Activated CD4-positive, alpha-beta T cell treated with anti-CD3 and anti-CD28 coated beads, Interleukin-2, amount 10 ng/mL, durations not matched to agents 24 days and 14 days (primary cell): ENCODE measurements at regions not wholly inside any gene's neighbourhood (a gene's known extent, or its start where the extent isn't known, plus 50 kb on each side); places are given as distances from the start of the nearest gene placed in this dataset.
"Not testable (repeated sequence)": the region's sequence is repeated elsewhere in the genome, so short reads cannot be mapped to it uniquely, and the experiment has no call there.

ENCODE experiments used
- DNase-seq: peaks from one replicate; pipeline ENCODE4 v3.0.0; 2022
- H3K27ac Mint-ChIP-seq: one replicate; pipeline ENCODE4 v1.8.0; 2022; ENCODE audit warnings: mild to moderate bottlenecking, mixed read lengths
- H3K27me3 Mint-ChIP-seq: one replicate; pipeline ENCODE4 v1.8.0; 2022; ENCODE audit warnings: mixed read lengths
- H3K36me3 Mint-ChIP-seq: one replicate; pipeline ENCODE4 v1.8.0; 2022; ENCODE audit warnings: low read depth, mild to moderate bottlenecking, mixed read lengths
- H3K4me1 Mint-ChIP-seq: one replicate; pipeline ENCODE4 v1.8.0; 2021; ENCODE audit warnings: mixed read lengths
- H3K4me3 Mint-ChIP-seq: one replicate; pipeline ENCODE4 v1.8.0; 2022; ENCODE audit warnings: mild to moderate bottlenecking, moderate library complexity, mixed read lengths
- H3K9me3 Mint-ChIP-seq: one replicate; pipeline ENCODE4 v1.8.0; 2021; ENCODE audit warnings: mixed read lengths
- intact Hi-C: fragments of 100-400 bp; cut with micrococcal nuclease; formaldehyde crosslinking; loops from one replicate; pipeline ENCODE4 v1.15.1; 2023

DNA sequence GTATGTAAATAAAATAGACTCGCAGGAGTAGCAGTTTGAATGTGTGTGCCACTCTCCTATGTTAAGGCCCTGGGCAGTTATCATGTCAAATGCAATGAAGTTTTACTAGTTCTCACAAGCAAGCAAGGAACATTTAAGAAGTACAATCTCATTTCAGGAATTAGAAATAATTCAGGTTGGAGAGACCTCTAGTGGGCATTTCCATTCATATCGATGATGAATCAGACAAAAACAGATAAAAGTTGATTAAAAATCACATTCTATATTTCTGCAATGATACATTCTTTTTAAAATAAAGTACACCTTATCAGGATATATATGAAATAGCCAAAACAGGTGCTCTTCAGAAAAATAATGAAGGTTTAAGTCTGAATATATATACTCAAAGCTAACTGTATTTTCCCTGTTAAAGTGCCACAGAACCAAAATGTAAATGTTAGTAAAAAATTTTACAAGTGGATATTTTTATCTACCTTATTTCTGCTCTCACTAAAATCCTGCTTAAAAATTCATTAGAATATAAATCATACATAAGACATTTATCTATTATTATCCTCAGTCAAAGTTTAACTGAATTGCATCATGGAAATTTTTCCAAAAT lies 492.4 kb upstream of the FRG2C start:
- H3K4me1 Mint-ChIP-seq: no peaks in the 10 kb centered on the region
- H3K36me3 Mint-ChIP-seq: no peaks in the 10 kb centered on the region
- H3K27ac Mint-ChIP-seq: no peak overlapping the region
- H3K9me3 Mint-ChIP-seq: no peaks in the 10 kb centered on the region
- intact Hi-C loops: no loop called here
- H3K4me3 Mint-ChIP-seq: no peak overlapping the region
- no peaks in the 10 kb centered on the region for H3K27me3 Mint-ChIP-seq
- no peak for DNase-seq

DNA sequence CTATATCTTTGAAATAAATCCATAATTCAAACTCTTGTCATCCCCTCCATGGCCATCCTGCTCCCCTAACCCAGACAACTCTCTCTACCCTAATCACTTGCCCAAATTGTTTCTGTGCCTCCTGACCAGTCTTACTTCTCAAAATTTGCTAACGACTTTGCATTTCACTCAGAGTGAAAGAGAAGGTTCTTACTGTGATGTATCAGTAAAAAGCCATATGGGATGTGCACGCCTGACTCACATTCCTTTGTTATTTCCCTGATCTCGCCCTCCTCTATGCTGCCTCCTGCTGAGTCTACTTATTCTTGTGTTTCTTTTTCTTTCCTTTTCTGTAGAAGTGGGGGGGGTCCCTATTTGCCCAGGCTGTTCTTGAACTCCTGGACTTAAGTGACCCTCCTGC lies 487.2 kb upstream of the FRG2C start:
- no peak for DNase-seq
- no peaks in the 10 kb centered on the region for H3K4me1 Mint-ChIP-seq
- no peaks in the 10 kb centered on the region for H3K36me3 Mint-ChIP-seq
- H3K27me3 Mint-ChIP-seq: no peaks in the 10 kb centered on the region
- intact Hi-C loops: no loop called here
- H3K27ac Mint-ChIP-seq: no peak overlapping the region
- H3K4me3 Mint-ChIP-seq: no peak overlapping the region
- H3K9me3 Mint-ChIP-seq: no peaks in the 10 kb centered on the region

DNA sequence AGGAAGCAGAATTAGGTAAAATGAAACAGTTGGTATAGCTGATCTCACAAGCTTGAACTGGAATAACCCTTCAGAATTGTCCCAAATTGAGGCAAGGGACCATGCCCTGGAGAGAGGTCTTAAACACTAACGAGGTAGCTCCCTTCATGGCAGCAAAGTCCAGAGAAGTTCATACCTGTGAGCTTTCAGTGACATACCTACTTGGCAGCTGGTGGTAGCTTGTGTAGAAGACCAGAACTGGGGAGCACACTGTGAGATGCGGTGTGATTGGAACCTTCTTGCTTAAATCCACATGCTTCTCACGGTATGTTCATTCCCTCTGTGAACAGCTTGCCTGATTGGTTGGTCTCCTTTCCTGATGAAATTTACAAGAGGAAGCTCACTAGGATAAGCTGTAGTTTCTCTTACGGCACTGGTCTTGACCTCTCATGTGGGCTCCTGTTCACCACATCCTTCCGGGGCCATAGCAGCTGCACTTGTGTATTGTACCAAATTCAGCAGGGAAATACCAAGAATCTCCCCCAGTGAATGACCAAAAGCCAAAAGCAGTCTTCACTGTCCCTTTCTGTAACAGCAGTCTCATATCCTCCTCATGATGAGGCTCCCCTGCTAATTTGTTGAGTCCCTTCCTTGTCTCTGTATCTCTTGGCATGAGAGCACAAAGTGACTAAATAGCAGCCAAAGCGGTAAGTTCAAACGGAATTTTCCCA lies 483.7 kb upstream of the FRG2C start:
- DNase-seq: no peak
- no peaks in the 10 kb centered on the region for H3K9me3 Mint-ChIP-seq
- H3K4me3 Mint-ChIP-seq: no peak overlapping the region
- H3K27me3 Mint-ChIP-seq: no peaks in the 10 kb centered on the region
- no peaks in the 10 kb centered on the region for H3K4me1 Mint-ChIP-seq
- no peaks in the 10 kb centered on the region for H3K36me3 Mint-ChIP-seq
- H3K27ac Mint-ChIP-seq: no peak overlapping the region
- intact Hi-C loops: no loop called here

DNA sequence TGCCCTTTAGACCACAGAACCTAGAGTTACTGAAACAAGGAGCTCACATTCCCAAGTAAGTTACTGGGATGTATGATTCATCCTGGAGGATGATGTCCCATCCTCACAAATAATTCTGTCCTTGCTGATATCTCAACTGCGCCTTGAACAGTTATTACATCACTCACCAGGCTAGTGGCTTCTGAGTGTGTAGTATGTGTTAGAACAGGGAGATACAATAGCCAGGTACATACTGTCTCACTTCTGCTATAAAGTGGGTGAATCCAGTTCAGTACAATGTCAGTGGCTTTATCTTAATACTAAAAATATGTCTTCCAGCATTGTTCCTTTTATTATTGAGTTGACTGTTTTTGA lies 483.2 kb upstream of the FRG2C start:
- DNase-seq: no peak
- Mint-ChIP-seq H3K4me3 (no peak overlapping the region), H3K27me3 (no peaks in the 10 kb centered on the region), H3K4me1 (no peaks in the 10 kb centered on the region), H3K27ac (no peak overlapping the region), H3K36me3 (no peaks in the 10 kb centered on the region), H3K9me3 (no peaks in the 10 kb centered on the region)
- intact Hi-C loops: no loop called here

DNA sequence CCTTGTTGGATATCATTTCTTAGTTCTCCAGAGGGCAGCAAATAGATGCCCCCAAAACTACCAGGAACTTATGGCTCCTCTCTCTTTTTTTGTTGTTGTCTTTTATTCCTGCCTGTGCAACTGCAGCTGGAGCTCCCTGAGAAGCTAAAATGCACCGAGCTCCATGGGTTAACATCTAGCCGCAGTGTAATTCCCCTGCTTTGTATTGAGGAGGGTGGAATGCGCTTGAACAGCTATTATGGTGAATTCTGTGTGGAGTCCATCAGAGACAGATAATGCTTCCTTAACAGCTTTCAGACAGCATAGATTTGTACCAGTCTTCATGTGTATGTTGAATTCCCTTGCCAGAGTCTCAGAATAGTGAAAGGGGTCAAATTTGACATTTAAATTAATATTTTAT lies 475.2 kb upstream of the FRG2C start:
- no peak overlapping the region for H3K27ac Mint-ChIP-seq
- H3K27me3 Mint-ChIP-seq: no peaks in the 10 kb centered on the region
- H3K4me3 Mint-ChIP-seq: no peak overlapping the region
- no peak for DNase-seq
- H3K36me3 Mint-ChIP-seq: no peaks in the 10 kb centered on the region
- intact Hi-C loops: no loop called here
- no peaks in the 10 kb centered on the region for H3K4me1 Mint-ChIP-seq
- H3K9me3 Mint-ChIP-seq: no peaks in the 10 kb centered on the region

DNA sequence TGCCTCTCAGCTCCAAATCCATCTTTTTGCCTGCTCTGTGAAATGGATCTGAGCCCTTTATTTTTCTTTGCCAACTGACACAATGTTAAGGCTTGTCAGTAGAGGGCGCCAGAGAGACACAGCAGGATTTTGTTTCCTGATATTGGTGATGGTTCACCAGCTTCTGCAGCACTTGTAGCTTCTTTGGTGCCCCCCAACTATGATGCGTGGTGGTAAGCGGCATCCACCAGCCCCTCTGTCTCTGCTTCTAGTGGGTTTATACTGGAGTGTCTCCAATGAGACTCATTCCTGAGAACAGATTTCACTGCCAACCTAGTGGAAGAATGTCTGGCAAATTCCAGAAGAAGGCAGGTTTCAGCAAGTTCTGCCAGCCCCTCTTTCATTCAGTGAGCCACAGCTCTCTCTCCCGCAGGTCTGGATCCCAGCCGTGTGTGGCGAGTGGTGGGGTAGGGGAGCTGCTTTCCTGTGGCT lies 471.9 kb upstream of the FRG2C start:
- peak; percentile 86 for DNase-seq
- H3K36me3 Mint-ChIP-seq: no peaks in the 10 kb centered on the region
- no peaks in the 10 kb centered on the region for H3K27me3 Mint-ChIP-seq
- H3K9me3 Mint-ChIP-seq: no peaks in the 10 kb centered on the region
- intact Hi-C loops: loop anchor here (10.0 kb wide), 1 partner anchor 363 kb away; no protein-coding TSS in a partner anchor
- H3K4me1 Mint-ChIP-seq: no peaks in the 10 kb centered on the region
- H3K4me3 Mint-ChIP-seq: no peak overlapping the region
- H3K27ac Mint-ChIP-seq: no peak overlapping the region

DNA sequence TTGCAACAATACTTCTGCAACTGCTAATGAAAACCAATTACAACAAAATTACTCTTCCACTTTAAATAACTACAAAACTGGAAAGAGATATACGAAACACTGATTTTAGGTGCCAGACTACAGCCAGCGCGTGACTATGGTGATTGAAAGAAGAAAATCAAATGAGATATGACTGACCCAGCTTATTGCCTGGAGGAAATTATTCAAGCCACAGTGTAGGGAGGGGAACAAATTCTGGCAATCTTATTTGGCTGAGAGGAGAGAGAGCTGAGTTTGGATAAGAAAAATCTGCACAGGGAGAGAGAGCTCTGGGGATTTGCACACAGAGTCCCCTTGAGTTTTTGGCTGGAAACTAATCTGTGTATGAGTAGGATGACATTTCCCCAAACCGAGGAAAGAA lies 470.3 kb upstream of the FRG2C start:
- DNase-seq: no peak
- intact Hi-C loops: loop anchor here (10.0 kb wide), 1 partner anchor 361 kb away; no protein-coding TSS in a partner anchor
- no peaks in the 10 kb centered on the region for H3K4me1 Mint-ChIP-seq
- no peak overlapping the region for H3K27ac Mint-ChIP-seq
- H3K36me3 Mint-ChIP-seq: no peaks in the 10 kb centered on the region
- H3K9me3 Mint-ChIP-seq: no peaks in the 10 kb centered on the region
- no peaks in the 10 kb centered on the region for H3K27me3 Mint-ChIP-seq
- H3K4me3 Mint-ChIP-seq: no peak overlapping the region

DNA sequence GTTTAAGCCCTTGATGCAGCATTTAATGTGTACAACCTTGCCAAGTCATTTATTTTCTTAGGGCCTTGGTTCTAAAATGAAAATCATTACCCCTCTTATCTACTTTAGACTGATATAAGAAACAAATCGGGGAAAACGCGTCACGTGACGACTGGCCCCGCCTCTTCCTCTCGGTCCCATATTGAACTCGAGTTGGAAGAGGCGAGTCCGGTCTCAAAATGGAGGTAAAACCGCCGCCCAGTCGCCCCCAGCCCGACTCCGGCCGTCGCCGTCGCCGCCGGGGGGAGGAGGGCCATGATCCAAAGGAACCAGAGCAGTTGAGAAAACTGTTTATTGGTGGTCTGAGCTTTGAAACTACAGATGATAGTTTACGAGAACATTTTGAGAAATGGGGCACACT lies 449.8 kb upstream of the FRG2C start:
- H3K4me3 Mint-ChIP-seq, intact Hi-C loops, H3K4me1 Mint-ChIP-seq, H3K36me3 Mint-ChIP-seq, H3K27me3 Mint-ChIP-seq, H3K9me3 Mint-ChIP-seq, H3K27ac Mint-ChIP-seq, DNase-seq: not testable (repeated sequence)

DNA sequence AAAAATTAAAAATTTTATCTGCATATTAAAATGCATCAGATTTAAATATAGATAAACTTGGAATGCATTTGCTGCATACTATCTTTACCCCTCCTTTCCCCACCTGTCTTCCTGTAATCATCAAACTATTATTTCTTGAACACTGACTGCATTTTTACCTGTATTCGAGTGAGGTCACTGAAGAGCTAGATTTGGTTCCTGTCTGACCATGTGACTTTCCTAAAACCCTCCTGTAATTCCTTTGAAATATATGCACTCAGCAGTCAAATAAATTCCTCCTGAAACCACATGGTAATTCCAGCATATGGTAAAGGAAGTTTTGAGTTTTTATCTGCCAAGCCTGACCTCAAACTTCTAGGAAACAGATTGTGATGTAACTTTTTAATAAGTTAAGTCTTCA lies 445.6 kb upstream of the FRG2C start:
- Mint-ChIP-seq H3K4me1 (no peaks in the 10 kb centered on the region), H3K36me3 (no peaks in the 10 kb centered on the region), H3K27me3 (no peaks in the 10 kb centered on the region), H3K4me3 (no peak overlapping the region), H3K27ac (no peak overlapping the region), H3K9me3 (peaks cover 6% of the 10 kb centered on the region)
- no peak for DNase-seq
- intact Hi-C loops: no loop called here

DNA sequence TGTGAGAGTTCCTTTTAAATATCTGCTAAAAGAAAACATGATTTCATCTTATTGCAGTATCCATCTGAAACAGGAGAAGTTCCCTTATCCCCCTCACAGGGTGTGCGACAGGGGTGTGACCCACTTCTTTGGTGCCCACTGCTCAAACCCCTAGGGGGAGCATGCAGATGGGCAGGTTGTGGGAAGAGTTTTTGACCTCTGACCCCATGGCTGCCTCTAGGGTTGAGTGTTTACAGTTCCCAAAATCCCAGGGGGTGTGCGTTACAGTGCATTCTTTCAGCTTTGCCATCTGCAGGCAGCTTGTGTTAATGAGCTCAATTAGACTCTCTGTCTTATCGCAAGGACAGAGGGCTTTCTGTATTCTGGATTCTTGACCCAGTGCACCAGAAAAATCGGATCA lies 443.2 kb upstream of the FRG2C start:
- H3K4me1 Mint-ChIP-seq: no peaks in the 10 kb centered on the region
- intact Hi-C loops: no loop called here

DNA sequence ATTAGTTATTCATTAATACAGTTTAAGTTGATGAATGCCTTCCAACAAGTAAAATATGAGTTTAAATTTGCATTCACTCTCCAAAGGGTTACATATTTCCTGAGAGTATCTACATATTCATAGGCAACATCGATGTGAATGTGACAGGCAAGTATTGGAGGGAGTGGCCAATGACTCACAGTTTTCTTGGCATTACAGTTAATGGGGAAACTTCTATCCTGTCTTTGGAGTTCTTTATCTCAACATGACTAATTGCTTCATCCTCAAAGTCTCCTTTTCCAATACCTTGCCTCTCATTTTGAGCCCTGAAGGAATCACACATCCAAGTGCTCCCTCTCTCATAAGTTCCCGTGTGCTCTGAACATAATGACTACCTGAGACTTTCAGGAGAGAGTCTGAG lies 439.7 kb upstream of the FRG2C start:
- H3K27me3 Mint-ChIP-seq: no peaks in the 10 kb centered on the region
- H3K36me3 Mint-ChIP-seq: no peaks in the 10 kb centered on the region
- intact Hi-C loops: no loop called here
- DNase-seq: no peak
- H3K4me1 Mint-ChIP-seq: no peaks in the 10 kb centered on the region
- no peak overlapping the region for H3K27ac Mint-ChIP-seq
- H3K4me3 Mint-ChIP-seq: no peak overlapping the region
- no peaks in the 10 kb centered on the region for H3K9me3 Mint-ChIP-seq

More for the DNA sequence above, 443.2 kb upstream of the FRG2C start:
- Mint-ChIP-seq H3K9me3 (no peaks in the 10 kb centered on the region), H3K27me3 (no peaks in the 10 kb centered on the region), H3K4me3 (no peak overlapping the region), H3K36me3 (no peaks in the 10 kb centered on the region), H3K27ac (no peak overlapping the region)
- DNase-seq: no peak

DNA sequence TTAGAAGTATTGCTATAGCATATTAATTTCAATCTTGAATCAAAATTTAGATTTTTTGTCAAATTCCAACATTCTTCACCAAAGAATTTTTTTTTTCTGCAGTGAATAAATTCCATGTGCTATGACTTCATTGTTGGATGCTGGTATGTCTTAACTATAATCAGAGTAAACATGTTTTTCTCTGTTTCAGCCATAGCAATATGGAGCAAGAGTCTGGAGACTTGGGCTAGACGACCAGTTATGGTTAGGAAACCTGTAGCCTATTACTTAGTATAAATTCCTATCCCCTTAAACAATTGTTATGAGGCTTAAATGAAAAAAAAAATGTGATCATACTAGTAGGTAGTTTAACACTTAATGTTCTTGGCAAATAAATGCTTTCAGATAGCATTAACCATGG lies 431.9 kb upstream of the FRG2C start:
- Mint-ChIP-seq H3K4me1 (no peaks in the 10 kb centered on the region), H3K27ac (no peak overlapping the region), H3K36me3 (no peaks in the 10 kb centered on the region), H3K4me3 (no peak overlapping the region), H3K9me3 (no peaks in the 10 kb centered on the region), H3K27me3 (no peaks in the 10 kb centered on the region)
- DNase-seq: no peak
- intact Hi-C loops: no loop called here

DNA sequence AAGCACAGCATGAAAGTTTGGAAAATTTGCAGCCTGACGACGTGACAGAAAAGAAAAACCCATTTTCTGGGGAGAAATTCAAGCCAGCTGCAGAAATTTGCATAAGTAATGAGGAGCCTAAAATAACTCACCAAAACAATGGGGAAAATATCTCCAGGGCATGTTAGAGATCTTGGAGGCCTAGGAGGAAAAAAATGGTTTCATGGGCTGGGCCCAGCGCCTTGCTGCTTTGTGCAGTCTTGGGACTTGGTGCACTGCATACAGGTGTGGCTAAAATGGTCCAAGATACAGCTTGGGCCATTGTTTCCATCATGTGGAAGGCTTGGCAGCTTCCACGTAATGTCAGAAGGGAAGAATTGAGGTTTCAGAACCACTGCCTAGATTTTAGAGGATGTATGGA lies 428.5 kb upstream of the FRG2C start:
- Mint-ChIP-seq H3K4me3 (no peak overlapping the region), H3K9me3 (no peaks in the 10 kb centered on the region), H3K36me3 (no peaks in the 10 kb centered on the region), H3K27me3 (no peaks in the 10 kb centered on the region), H3K4me1 (no peaks in the 10 kb centered on the region), H3K27ac (no peak overlapping the region)
- DNase-seq: no peak
- intact Hi-C loops: no loop called here

DNA sequence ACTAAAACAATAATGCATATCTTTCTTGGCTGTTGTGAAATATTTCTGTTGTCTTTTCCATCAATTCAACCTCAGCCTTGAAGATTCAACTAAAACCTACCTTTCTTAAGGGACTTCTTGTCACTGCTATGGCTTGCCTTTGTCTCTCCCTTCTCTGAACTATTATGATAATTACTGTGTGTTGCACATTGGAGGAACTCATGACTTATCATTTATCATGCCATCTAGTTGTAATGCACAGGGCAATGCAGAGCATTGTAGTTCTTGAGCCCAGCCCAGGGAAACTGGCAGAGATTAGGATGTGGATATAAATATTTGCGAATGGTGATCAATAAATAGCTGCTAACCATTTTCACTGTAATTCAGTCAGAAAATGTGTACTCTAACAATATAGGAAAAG lies 427.1 kb upstream of the FRG2C start:
- Mint-ChIP-seq H3K27ac (no peak overlapping the region), H3K36me3 (no peaks in the 10 kb centered on the region), H3K4me3 (no peak overlapping the region), H3K27me3 (no peaks in the 10 kb centered on the region), H3K9me3 (no peaks in the 10 kb centered on the region), H3K4me1 (no peaks in the 10 kb centered on the region)
- DNase-seq: no peak
- intact Hi-C loops: no loop called here

DNA sequence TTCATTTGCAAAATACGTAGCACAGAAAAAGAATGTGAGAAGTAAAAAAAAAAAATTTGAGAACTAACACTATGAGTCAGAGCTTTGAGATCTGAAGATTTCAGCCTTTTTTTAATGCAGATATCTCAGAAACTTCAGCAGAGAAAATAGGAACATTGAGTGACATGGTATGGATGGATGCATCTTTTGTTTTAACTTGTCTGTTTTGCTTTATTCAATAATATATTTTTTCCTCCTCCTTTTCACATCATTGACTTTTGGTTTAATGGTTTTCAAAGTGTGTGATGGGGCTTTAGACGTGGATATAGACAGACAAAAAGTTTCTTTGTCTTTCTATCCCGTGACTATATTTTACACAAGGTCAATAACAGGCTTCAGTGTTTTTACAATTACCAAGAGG lies 426.7 kb upstream of the FRG2C start:
- H3K27ac Mint-ChIP-seq: no peak overlapping the region
- no peaks in the 10 kb centered on the region for H3K4me1 Mint-ChIP-seq
- no peak for DNase-seq
- no peaks in the 10 kb centered on the region for H3K27me3 Mint-ChIP-seq
- H3K36me3 Mint-ChIP-seq: no peaks in the 10 kb centered on the region
- no peak overlapping the region for H3K4me3 Mint-ChIP-seq
- no peaks in the 10 kb centered on the region for H3K9me3 Mint-ChIP-seq
- intact Hi-C loops: no loop called here
